GM12874 (cell line): ENCODE measurements at regions not wholly inside any gene's neighbourhood (a gene's known extent, or its start where the extent isn't known, plus 50 kb on each side); places are given as distances from the start of the nearest gene placed in this dataset.

ENCODE experiments used
- TF ChIP-seq, protein P1 (sequence below): IDR thresholded peaks from 2 replicates; pipeline ENCODE4 v1.5.1; 2011; ENCODE audit warnings: low read depth, mild to moderate bottlenecking, control low read depth, low read length, moderate library complexity; ENCODE audit not compliant: insufficient read depth

DNA sequence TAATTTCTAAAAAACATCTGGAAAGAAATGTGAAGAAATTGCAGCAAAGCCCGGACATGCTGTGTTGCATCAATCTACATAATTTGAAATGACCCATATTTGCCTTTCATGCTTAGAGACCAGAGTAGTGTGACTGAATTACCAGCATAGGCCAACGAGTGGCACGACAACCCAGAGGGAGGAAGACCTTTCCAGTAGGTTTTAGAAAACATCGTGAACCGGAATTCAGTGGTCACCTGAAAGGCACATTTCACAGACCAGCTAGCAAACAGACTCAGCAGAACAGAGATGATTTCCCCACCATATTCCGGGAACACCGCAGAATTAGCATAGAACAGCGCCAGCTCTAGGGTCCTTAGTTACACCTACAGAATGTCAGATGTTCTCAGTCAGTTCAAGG is 620.0 kb upstream of the ZNF385D start:
- TF ChIP-seq, protein P1, sequence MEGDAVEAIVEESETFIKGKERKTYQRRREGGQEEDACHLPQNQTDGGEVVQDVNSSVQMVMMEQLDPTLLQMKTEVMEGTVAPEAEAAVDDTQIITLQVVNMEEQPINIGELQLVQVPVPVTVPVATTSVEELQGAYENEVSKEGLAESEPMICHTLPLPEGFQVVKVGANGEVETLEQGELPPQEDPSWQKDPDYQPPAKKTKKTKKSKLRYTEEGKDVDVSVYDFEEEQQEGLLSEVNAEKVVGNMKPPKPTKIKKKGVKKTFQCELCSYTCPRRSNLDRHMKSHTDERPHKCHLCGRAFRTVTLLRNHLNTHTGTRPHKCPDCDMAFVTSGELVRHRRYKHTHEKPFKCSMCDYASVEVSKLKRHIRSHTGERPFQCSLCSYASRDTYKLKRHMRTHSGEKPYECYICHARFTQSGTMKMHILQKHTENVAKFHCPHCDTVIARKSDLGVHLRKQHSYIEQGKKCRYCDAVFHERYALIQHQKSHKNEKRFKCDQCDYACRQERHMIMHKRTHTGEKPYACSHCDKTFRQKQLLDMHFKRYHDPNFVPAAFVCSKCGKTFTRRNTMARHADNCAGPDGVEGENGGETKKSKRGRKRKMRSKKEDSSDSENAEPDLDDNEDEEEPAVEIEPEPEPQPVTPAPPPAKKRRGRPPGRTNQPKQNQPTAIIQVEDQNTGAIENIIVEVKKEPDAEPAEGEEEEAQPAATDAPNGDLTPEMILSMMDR = no peak

DNA sequence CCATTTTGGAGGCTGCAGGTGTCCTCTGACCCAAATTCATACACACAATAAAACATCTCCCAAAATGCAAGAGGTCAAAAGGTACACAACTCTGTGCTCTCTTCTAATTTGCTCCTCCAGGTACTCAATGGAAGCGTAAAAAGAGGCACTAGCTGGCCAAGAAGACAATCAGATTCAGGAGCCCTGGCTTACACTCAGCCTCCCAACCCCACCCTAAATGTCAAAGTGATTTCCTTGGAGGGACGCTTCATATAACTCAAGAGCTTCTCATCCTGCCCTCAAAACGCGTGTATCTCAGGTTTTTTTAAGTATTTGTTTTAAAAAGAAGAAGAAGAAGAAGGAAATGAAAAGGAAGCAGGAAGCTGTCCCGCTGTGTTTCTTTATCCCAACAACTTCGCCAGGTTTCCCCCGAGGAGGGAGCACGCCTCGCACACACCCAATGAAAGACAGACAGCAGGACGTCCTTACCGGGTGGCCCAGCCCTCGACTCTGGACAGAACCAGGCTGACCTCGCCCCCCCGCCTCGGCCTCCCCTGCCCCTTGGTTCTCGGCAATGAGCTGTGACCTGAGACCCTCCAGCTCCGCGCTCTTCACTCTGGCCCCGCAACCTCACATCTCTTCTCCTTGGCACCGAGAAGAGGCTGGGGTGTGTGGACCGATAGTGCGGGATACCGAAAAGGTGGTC is 620.7 kb upstream of the ZNF385D start:
- TF ChIP-seq, protein P1 = no peak

DNA sequence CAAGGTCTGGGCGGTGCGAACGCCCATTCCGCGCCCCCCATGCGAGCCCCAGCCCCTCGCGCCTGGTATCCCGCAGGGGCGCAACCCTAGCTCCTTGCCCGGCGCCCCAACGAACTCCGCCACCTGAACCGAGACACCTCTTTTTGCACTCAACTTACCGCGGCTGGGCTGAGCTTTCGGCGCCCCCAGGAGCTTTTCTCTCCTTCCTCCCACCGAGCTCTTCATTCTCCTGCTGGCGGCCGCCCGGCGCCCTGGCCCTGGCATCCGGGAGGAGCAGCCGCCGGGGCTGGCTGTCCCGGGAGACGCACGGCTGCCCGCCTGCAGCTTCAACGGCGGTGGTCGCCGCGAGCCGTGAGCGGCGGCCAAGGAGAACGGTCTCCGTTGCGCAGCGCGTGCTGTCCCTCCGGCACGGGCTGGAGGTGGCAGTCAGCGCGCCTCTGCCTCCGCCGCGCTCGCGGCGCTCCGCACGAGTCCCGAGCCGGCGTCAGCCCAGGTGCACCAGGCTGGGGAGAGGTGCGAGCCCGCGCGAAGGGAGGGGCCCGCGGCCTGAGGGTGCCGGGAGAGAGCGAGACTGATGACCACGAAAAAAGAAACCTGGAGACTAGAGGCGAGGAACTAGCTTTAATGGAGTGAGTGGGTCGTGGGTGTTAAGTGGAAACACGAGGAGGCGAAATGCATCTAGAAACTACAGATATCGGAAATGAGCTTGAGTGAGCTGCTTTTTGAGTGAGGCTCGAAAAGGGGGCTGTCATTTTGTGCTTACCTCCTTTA is 621.5 kb upstream of the ZNF385D start:
- TF ChIP-seq, protein P1 = no peak

DNA sequence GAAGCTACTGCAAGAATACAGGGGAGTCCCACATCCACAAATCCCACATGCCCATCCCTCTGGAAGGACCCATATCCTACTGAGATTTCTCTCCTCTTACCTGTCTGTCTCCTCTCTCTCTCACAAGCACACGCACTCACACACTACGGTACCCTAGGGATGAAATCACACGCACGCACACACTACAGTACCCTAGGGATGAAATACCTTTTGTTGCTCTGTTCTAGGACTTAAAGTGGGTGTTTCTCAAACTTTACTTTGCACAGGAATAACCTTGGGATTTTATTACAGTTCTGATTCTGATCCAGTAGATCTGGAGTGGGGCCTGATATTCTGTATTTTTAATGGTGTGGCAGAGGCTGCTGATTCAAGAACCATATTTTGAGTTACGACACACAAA is 622.2 kb upstream of the ZNF385D start:
- TF ChIP-seq, protein P1 = no peak

DNA sequence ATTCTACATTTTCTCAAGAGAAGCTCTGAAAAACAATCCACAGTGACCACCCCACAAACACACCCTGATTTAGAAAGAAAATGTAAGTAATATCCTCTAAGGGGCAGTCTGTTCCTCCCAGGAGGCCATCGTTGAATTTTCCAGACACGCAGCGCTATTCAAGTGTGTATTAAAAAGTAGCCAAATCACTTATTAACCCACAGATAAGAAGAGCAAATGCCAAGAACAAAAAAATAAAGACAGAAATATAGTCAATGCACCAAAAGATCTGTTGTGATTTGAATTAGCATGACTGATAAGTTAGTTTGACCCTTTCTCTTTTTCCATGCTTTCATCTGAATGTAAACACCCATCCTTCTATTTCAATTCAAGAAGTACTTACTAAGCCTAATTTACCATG is 622.8 kb upstream of the ZNF385D start:
- TF ChIP-seq, protein P1 = no peak

DNA sequence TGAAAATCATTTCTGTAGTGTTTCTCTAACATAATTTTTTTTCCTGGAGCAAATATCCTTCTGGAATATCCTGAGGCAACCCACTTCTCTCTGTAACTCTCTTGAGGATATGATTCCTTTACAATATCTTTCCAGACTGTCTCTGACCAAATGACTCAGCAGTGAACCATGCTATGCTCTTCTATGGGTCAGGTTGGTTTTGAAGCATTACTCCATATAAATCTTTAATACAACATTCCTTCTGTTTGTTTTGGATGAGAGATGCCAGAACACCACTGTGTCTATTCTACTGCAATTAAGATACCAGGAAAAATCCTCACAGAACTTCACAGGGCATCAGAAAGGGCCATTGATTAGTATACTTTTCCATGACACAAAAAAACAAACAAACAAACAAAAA is 626.4 kb upstream of the ZNF385D start:
- TF ChIP-seq, protein P1 = no peak

DNA sequence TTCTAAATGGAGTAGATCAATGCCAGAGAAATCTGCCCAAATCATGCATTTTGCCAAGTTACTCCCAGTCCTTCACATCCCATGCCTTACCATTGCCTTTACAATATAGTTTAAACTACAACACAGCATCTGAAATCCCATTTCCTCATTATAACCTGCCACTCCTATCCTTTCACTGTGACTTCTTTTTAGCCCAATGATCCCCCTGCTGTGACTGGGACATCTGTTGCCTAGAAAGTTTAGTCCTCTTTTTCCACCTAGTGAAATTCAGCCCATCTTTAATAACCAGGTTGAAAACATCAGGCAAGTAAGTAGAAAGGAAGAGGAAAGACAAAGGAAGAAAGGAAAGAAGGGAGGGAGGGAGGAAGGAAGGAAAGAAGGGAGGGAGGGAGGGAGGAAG is 627.9 kb upstream of the ZNF385D start:
- TF ChIP-seq, protein P1 = no peak
